Hepatocyte (in vitro differentiated cells): ENCODE measurements at regions not wholly inside any gene's neighbourhood (a gene's known extent, or its start where the extent isn't known, plus 50 kb on each side); places are given as distances from the start of the nearest gene placed in this dataset.

ENCODE experiments used
- CTCF ChIP-seq: fragments of 200-600 bp; sonication (generic); IDR thresholded peaks from 2 replicates; pipeline ENCODE4 v1.5.1; 2016; ENCODE audit warnings: antibody characterized with exemption, mild to moderate bottlenecking; ENCODE audit not compliant: poor library complexity
- EZH2 ChIP-seq: fragments of 200-600 bp; sonication (generic); IDR thresholded peaks from 2 replicates; pipeline ENCODE4 v1.6.1; 2016; ENCODE audit warnings: antibody characterized with exemption, mild to moderate bottlenecking, borderline replicate concordance
- EZH2phosphoT487 ChIP-seq: fragments of 200-600 bp; sonication (generic); IDR thresholded peaks from one replicate; pipeline ENCODE4 v1.6.1; 2018; ENCODE audit warnings: antibody characterized with exemption, mild to moderate bottlenecking, low read depth, moderate library complexity; ENCODE audit not compliant: unreplicated experiment, severe bottlenecking

- TF ChIP-seq CTCF (no peak), EZH2phosphoT487 (no peak), EZH2 (no peak)
Measured at GRCh38 chr16:16973707-16974591, 496.8 kb downstream of the XYLT1 start.
